Stomach (tissue), 8 donors: ENCODE measurements at regions not wholly inside any gene's neighbourhood (a gene's known extent, or its start where the extent isn't known, plus 50 kb on each side); places are given as distances from the start of the nearest gene placed in this dataset.
"Not testable (repeated sequence)": the region's sequence is repeated elsewhere in the genome, so short reads cannot be mapped to it uniquely, and the experiment has no call there.

Experiments
- DNase-seq, 2 donors: peaks; one replicate each; pipeline versions ENCODE4 v3.0.0 to v3.0.0-alpha.2; 2013 to 2019
- H3K27ac ChIP-seq, 5 donors: fragments of 200-600 bp in 4 of 5; sonication (generic) in 4 of 5; one replicate each; pipeline ENCODE4 v1.5.1; 2013 to 2019; ENCODE audit warnings: mild to moderate bottlenecking in 1 of 5, moderate library complexity in 1 of 5
- H3K27me3 ChIP-seq, 3 donors: fragments of 200-600 bp; sonication (generic); one replicate each; pipeline ENCODE4 v1.5.1; 2017 to 2019; ENCODE audit warnings: mixed run types in 1 of 3
- H3K36me3 ChIP-seq, 4 donors: fragments of 200-600 bp; sonication (generic); 1 replicate in 3 of 4; 2 replicates in 1 of 4; pipeline ENCODE4 v1.5.1; 2016 to 2019
- H3K4me1 ChIP-seq, 4 donors: fragments of 200-600 bp; sonication (generic); one replicate each; pipeline ENCODE4 v1.5.1; 2016 to 2019
- H3K4me3 ChIP-seq, 4 donors: fragments of 200-600 bp; sonication (generic) in 3 of 4; one replicate each; pipeline ENCODE4 v1.5.1; 2016 to 2019; ENCODE audit warnings: mild to moderate bottlenecking in 1 of 4
- H3K9me3 ChIP-seq, 4 donors: fragments of 200-600 bp; sonication (generic); one replicate each; pipeline ENCODE4 v1.5.1; 2016 to 2019
- CTCF ChIP-seq, 7 experiments: fragments of 450-650 bp in 4 of 7; fragments of 200-600 bp in 3 of 7; sonication (generic) in 3 of 7; IDR thresholded peaks; one replicate each; pipeline ENCODE4 v1.5.1; 2016 to 2019; ENCODE audit warnings: antibody characterized with exemption in 7 of 7, control low read depth in 2 of 7, mild to moderate bottlenecking in 1 of 7
- EP300 ChIP-seq: sonication (generic); formaldehyde crosslinking; IDR thresholded peaks from one replicate; pipeline ENCODE4 v1.6.1; 2017; ENCODE audit warnings: antibody characterized with exemption
- POLR2A ChIP-seq, 4 donors: fragments of 450-650 bp; IDR thresholded peaks; one replicate each; pipeline ENCODE4 v1.6.1; 2016; ENCODE audit warnings: antibody characterized with exemption in 4 of 4, control low read depth in 2 of 4, mild to moderate bottlenecking in 1 of 4, moderate library complexity in 1 of 4
- POLR2AphosphoS5 ChIP-seq, 3 donors: sonication (generic); formaldehyde crosslinking; IDR thresholded peaks; one replicate each; pipeline ENCODE4 v1.6.1; 2016; ENCODE audit warnings: antibody characterized with exemption in 3 of 3
- WGBS, 5 donors: extraction: QIAGEN DNeasy Blood & Tissue Kit in 3 of 5; methylation state at CpG; one replicate each; pipeline versions ENCODE4 v1.1.5 to v1.1.7; 2013 to 2018; 5-methylcytosine and 5-hydroxymethylcytosine counted together
- intact Hi-C: fragments of 100-400 bp; cut with DNase I; formaldehyde crosslinking; loops from one replicate; pipeline ENCODE4 v1.15.1; 2023; ENCODE audit warnings: low total_unique reads
- donor health status: healthy with polysubstance abuse.
- donor health status: Bipolar disorder and iron deficiency.
- donor health status: healthy.

- Histone ChIP-seq H3K27ac (no peak overlapping the region), H3K27me3 (peaks cover 0 to 25% (median 7%) of the 10 kb centered on the region in 3 donors), H3K4me3 (no peak overlapping the region), H3K36me3 (no peaks in the 10 kb centered on the region), H3K4me1 (peaks cover 0 to 7% (median 0%) of the 10 kb centered on the region in 4 donors), H3K9me3 (no peaks in the 10 kb centered on the region)
- DNase-seq: no peak
- intact Hi-C loops: no loop called here
- 61 to 88% (median 64%) methylated on average over 6 of the region's 6 CpGs for WGBS, 5 donors
- TF ChIP-seq POLR2A (IDR thresholded peaks at IDR 0.05) (no peak), POLR2AphosphoS5 (IDR thresholded peaks at IDR 0.05) (no peak)
These were observed 222.3 kb upstream of the MGAT5 start for GRCh38 chr2:134031539-134031938.

GRCh38 chr2:134035605-134036370 is 218.1 kb upstream of the MGAT5 start:
- intact Hi-C loops: no loop called here
- Histone ChIP-seq H3K27me3 (no peaks in the 10 kb centered on the region), H3K4me1 (no peaks in the 10 kb centered on the region), H3K9me3 (no peaks in the 10 kb centered on the region), H3K27ac (no peak overlapping the region), H3K36me3 (no peaks in the 10 kb centered on the region), H3K4me3 (no peak overlapping the region)
- TF ChIP-seq POLR2A (IDR thresholded peaks at IDR 0.05) (no peak), CTCF (IDR thresholded peaks at IDR 0.05) (no peak), POLR2AphosphoS5 (IDR thresholded peaks at IDR 0.05) (no peak), EP300 (no peak)
- no peak for DNase-seq
- 47 to 79% (median 59%) methylated on average over 5 of the region's 5 CpGs for WGBS, 5 donors

GRCh38 chr2:134039912-134040581 is 213.8 kb upstream of the MGAT5 start:
- no peak for DNase-seq
- Histone ChIP-seq H3K4me1 (no peaks in the 10 kb centered on the region), H3K27ac (no peak overlapping the region), H3K36me3 (no peaks in the 10 kb centered on the region), H3K27me3 (no peaks in the 10 kb centered on the region), H3K9me3 (peaks cover 0 to 5% (median 0%) of the 10 kb centered on the region in 4 donors), H3K4me3 (no peak overlapping the region)
- 74 to 88% (median 80%) methylated on average over 1 of the region's 1 CpG for WGBS, 5 donors
- intact Hi-C loops: no loop called here
- TF ChIP-seq POLR2A (IDR thresholded peaks at IDR 0.05) (no peak), CTCF (IDR thresholded peaks at IDR 0.05) (no peak), POLR2AphosphoS5 (IDR thresholded peaks at IDR 0.05) (no peak), EP300 (no peak)

- H3K27ac ChIP-seq, H3K4me3 ChIP-seq, H3K27me3 ChIP-seq, H3K9me3 ChIP-seq, H3K4me1 ChIP-seq, H3K36me3 ChIP-seq, intact Hi-C loops, DNase-seq: not testable (repeated sequence)
- 74 to 89% (median 82%) methylated on average over 4 of the region's 4 CpGs for WGBS, 5 donors
These were observed 213.2 kb upstream of the MGAT5 start for GRCh38 chr2:134040626-134041172.

GRCh38 chr2:134041877-134042276 is 212.0 kb upstream of the MGAT5 start:
- DNase-seq: no peak
- Histone ChIP-seq H3K27me3 (no peaks in the 10 kb centered on the region), H3K4me1 (no peaks in the 10 kb centered on the region), H3K36me3 (no peaks in the 10 kb centered on the region), H3K27ac (no peak overlapping the region), H3K9me3 (peaks cover 0 to 5% (median 0%) of the 10 kb centered on the region in 4 donors), H3K4me3 (no peak overlapping the region)
- TF ChIP-seq POLR2A (IDR thresholded peaks at IDR 0.05): no peak
- TF ChIP-seq EP300: no peak
- TF ChIP-seq CTCF (IDR thresholded peaks at IDR 0.05): no peak
- no peak for TF ChIP-seq POLR2AphosphoS5 (IDR thresholded peaks at IDR 0.05)
- intact Hi-C loops: no loop called here

- DNase-seq, intact Hi-C loops, H3K36me3 ChIP-seq, H3K4me1 ChIP-seq, H3K9me3 ChIP-seq, H3K27me3 ChIP-seq, H3K4me3 ChIP-seq, H3K27ac ChIP-seq: not testable (repeated sequence)
- WGBS, 5 donors: 84 to 91% (median 88%) methylated on average over 4 to 8 of the region's 8 CpGs
These were observed 210.8 kb upstream of the MGAT5 start for GRCh38 chr2:134043028-134043427.
